HCT116 (cell line): ENCODE measurements at regions not wholly inside any gene's neighbourhood (a gene's known extent, or its start where the extent isn't known, plus 50 kb on each side); places are given as distances from the start of the nearest gene placed in this dataset.
"Not testable (repeated sequence)": the region's sequence is repeated elsewhere in the genome, so short reads cannot be mapped to it uniquely, and the experiment has no call there.

Source experiments
- ATAC-seq: fragments of 200-7000 bp; cut with Tn5 transposase; 2 replicates; pipeline ENCODE4 v1.9.1; 2020; ENCODE audit warnings: mild to moderate bottlenecking, moderate library complexity
- BruUV-seq: library from RNA; stranded (reverse); fragments of 400-500 nt; replicated peaks from 2 replicates; lab custom pipeline; 2021; lab: Mats Ljungman, UMichigan
- CTCF ChIA-PET: fragments of 300-600 bp; sonication (Branson Sonifier 250); formaldehyde crosslinking; loops from one replicate; lab custom pipeline; 2021; ENCODE audit warnings: antibody characterized with exemption; lab: Charles Lee
- POLR2A ChIA-PET: fragments of 300-600, 350-600 bp; sonication (Branson Sonifier 250); formaldehyde crosslinking; loops from one replicate; lab custom pipeline; 2021; ENCODE audit warnings: antibody characterized with exemption; lab: Charles Lee
- RAD21 ChIA-PET, 2 experiments: fragments of 300-600 bp; sonication (Branson Sonifier 250); formaldehyde crosslinking; loops; one replicate each; lab custom pipeline; 2023; ENCODE audit warnings: low total read pairs in 2 of 2; ENCODE audit not compliant: uncharacterized antibody in 2 of 2, unreplicated experiment in 2 of 2, low non-redundant PET in 1 of 2; lab: Charles Lee
- DNase-seq: peaks from one replicate; pipeline ENCODE4 v3.0.0-alpha.2; 2010; ENCODE audit warnings: low read depth, low spot score
- H2AFZ ChIP-seq: fragments of 200-600 bp; shearing (Covaris generic), sonication (generic); 2 replicates; pipeline ENCODE4 v1.6.1; 2017; ENCODE audit warnings: low read depth, mixed run types, mixed read lengths, antibody characterized with exemption, low read length; ENCODE audit not compliant: poor library complexity, severe bottlenecking
- H3K27ac ChIP-seq: 2 replicates; pipeline ENCODE4 v1.5.1; 2012; ENCODE audit warnings: low read depth, low read length
- H3K27me3 ChIP-seq: fragments of 200-600 bp; sonication (generic); 2 replicates; pipeline ENCODE4 v1.6.1; 2016; ENCODE audit warnings: mixed run types, low read length, mixed read lengths; ENCODE audit not compliant: insufficient read depth
- H3K36me3 ChIP-seq, 2 experiments: fragments of 200-500 bp in 1 of 2; fragments of 200-600 bp in 1 of 2; sonication (Bioruptor generic) in 1 of 2; sonication (generic) in 1 of 2; 2 replicates each; pipeline versions ENCODE4 v1.5.1 to v1.6.1; 2014 to 2016; ENCODE audit warnings: low read length in 2 of 2, inconsistent platforms in 1 of 2, mixed read lengths in 1 of 2, mixed run types in 1 of 2; ENCODE audit not compliant: insufficient read depth in 2 of 2, control insufficient read depth in 1 of 2
- H3K4me1 ChIP-seq, 2 experiments: fragments of 200-600 bp in 1 of 2; sonication (generic) in 1 of 2; 2 replicates each; pipeline versions ENCODE4 v1.5.1 to v1.6.1; 2012 to 2017; ENCODE audit warnings: low read length in 2 of 2, inconsistent platforms in 1 of 2, mild to moderate bottlenecking in 1 of 2, mixed read lengths in 1 of 2, mixed run types in 1 of 2, moderate library complexity in 1 of 2; ENCODE audit not compliant: insufficient read depth in 2 of 2, control insufficient read depth in 1 of 2
- H3K4me2 ChIP-seq: fragments of 200-600 bp; sonication (generic); 2 replicates; pipeline ENCODE4 v1.6.1; 2017; ENCODE audit warnings: mixed run types, low read length, mixed read lengths
- H3K4me3 ChIP-seq, 2 experiments: fragments of 200-600 bp in 1 of 2; sonication (generic) in 1 of 2; replicated peaks in 1 of 2; 2 replicates each; pipeline ENCODE4 v1.5.1; 2011 to 2016; ENCODE audit warnings: low read length in 2 of 2, control low read depth in 1 of 2, low read depth in 1 of 2, mild to moderate bottlenecking in 1 of 2, mixed read lengths in 1 of 2, mixed run types in 1 of 2
- H3K79me2 ChIP-seq: fragments of 200-600 bp; sonication (generic); 2 replicates; pipeline ENCODE4 v1.6.1; 2017; ENCODE audit warnings: mild to moderate bottlenecking, mixed run types, low read length, moderate library complexity, mixed read lengths; ENCODE audit not compliant: insufficient read depth
- H3K9ac ChIP-seq: fragments of 200-600 bp; sonication (generic); 2 replicates; pipeline ENCODE4 v1.6.1; 2016; ENCODE audit warnings: low read length, mixed read lengths
- H3K9me2 ChIP-seq: fragments of 200-600 bp; sonication (generic), shearing (Covaris generic); 2 replicates; pipeline ENCODE4 v1.6.1; 2017; ENCODE audit warnings: mixed run types, mild to moderate bottlenecking, moderate library complexity; ENCODE audit not compliant: insufficient read depth
- H3K9me3 ChIP-seq, 2 experiments: fragments of 200-500 bp in 1 of 2; fragments of 200-600 bp in 1 of 2; sonication (Bioruptor generic) in 1 of 2; sonication (generic) in 1 of 2; 2 replicates each; pipeline ENCODE4 v1.6.1; 2014 to 2017; ENCODE audit warnings: low read length in 2 of 2, mixed read lengths in 2 of 2, inconsistent platforms in 1 of 2, low read depth in 1 of 2, mild to moderate bottlenecking in 1 of 2, mixed run types in 1 of 2, moderate library complexity in 1 of 2; ENCODE audit not compliant: control insufficient read depth in 1 of 2, insufficient read depth in 1 of 2
- H4K20me1 ChIP-seq: fragments of 200-600 bp; sonication (generic), shearing (Covaris generic); 2 replicates; pipeline ENCODE4 v1.6.1; 2017; ENCODE audit warnings: mixed run types, mild to moderate bottlenecking, moderate library complexity; ENCODE audit not compliant: insufficient read depth
- ELF1 ChIP-seq: IDR thresholded peaks from 2 replicates; pipeline ENCODE4 v1.6.1; 2012; ENCODE audit warnings: low read depth, borderline replicate concordance
- EZH2phosphoT487 ChIP-seq: fragments of 200-600 bp; IDR thresholded peaks from 2 replicates; pipeline ENCODE4 v1.6.1; 2018; ENCODE audit warnings: antibody characterized with exemption, borderline replicate concordance
- FOSL1 ChIP-seq: IDR thresholded peaks from 2 replicates; pipeline ENCODE4 v1.6.1; 2012; ENCODE audit warnings: low read depth
- JUND ChIP-seq: IDR thresholded peaks from 2 replicates; pipeline ENCODE4 v1.6.1; 2012
- SIN3A ChIP-seq: IDR thresholded peaks from 2 replicates; pipeline ENCODE4 v1.6.1; 2012; ENCODE audit warnings: low read depth
- SP1 ChIP-seq: IDR thresholded peaks from 2 replicates; pipeline ENCODE4 v1.6.1; 2012; ENCODE audit warnings: low read depth
- ZBTB33 ChIP-seq: IDR thresholded peaks from 2 replicates; pipeline ENCODE4 v1.6.1; 2011; ENCODE audit warnings: mild to moderate bottlenecking, low read length, moderate library complexity; ENCODE audit not compliant: insufficient replicate concordance; ENCODE audit errors: extremely low read depth
- intact Hi-C: fragments of 100-400 bp; cut with micrococcal nuclease; formaldehyde crosslinking; loops from 2 replicates; pipeline ENCODE4 v1.10.0; 2022
- TF ChIP-seq, protein P1 (sequence below): IDR thresholded peaks from 2 replicates; pipeline ENCODE4 v1.6.1; 2012

DNA sequence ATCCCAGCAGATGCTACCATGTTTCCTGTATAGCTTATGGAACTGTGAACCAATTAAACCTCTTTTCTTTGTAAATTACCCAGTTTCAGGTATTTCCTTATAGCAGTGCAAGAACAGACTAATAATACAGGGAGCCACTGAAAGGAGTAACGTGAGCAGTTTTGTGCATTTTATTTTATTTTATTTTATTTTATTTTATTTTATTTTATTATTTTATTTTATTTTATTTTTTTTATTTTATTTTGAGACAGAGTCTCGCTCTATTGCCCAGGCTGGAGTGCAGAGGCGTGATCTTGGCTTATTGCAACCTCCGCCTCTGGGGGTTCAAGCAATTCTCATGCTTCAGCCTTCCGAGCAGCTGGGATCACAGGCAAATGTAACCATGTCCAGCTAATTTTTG is 55.9 kb upstream of the KCNK12 start:
- ChIA-PET POLR2A (no interaction called here), RAD21 (no interaction called here), CTCF (no interaction called here)
- no peak for ATAC-seq
- Histone ChIP-seq H3K27me3 (no peaks in the 10 kb centered on the region), H3K9ac (no peak overlapping the region), H3K36me3 (no peaks in the 10 kb centered on the region), H3K9me3 (no peaks in the 10 kb centered on the region), H3K4me2 (no peak overlapping the region), H3K79me2 (no peaks in the 10 kb centered on the region), H3K9me2 (no peaks in the 10 kb centered on the region), H4K20me1 (no peaks in the 10 kb centered on the region), H2AFZ (no peak overlapping the region), H3K4me3 (no peak overlapping the region), H3K4me1 (peaks cover 4 to 6% of the 10 kb centered on the region in 2 experiments), H3K27ac (no peak overlapping the region)
- TF ChIP-seq SIN3A (no peak), ELF1 (no peak), FOSL1 (no peak), SP1 (no peak), JUND (no peak), ZBTB33 (no peak), EZH2phosphoT487 (no peak)
- TF ChIP-seq, protein P1, sequence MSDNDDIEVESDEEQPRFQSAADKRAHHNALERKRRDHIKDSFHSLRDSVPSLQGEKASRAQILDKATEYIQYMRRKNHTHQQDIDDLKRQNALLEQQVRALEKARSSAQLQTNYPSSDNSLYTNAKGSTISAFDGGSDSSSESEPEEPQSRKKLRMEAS = no peak
- no TSS peak for BruUV-seq
- intact Hi-C loops = no loop called here
- no peak for DNase-seq

DNA sequence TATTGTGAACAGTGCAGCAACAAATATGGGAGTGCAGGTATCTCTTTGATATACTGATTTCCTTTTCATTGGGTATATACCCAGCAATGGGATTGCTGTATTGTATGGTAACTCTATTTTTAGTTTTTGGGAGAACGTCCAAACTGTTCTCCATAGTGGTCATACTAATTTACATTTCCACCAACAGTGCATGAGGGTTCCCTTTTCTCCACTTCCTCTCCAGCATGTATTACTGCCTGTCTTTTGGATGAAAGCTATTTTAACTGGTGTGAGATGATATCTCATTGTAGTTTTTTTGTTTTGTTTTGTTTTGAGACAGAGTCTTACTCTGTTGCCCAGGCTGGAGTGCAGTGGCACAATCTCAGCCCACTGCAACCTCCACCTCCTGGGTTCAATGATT is 52.4 kb upstream of the KCNK12 start:
- H4K20me1 ChIP-seq, H3K9ac ChIP-seq, H3K36me3 ChIP-seq, H3K9me2 ChIP-seq, H3K4me1 ChIP-seq, H3K27ac ChIP-seq, H2AFZ ChIP-seq, H3K4me3 ChIP-seq, H3K79me2 ChIP-seq, H3K27me3 ChIP-seq, intact Hi-C loops, ATAC-seq, CTCF ChIA-PET, H3K4me2 ChIP-seq, POLR2A ChIA-PET, BruUV-seq, DNase-seq, RAD21 ChIA-PET, H3K9me3 ChIP-seq: not testable (repeated sequence)
